Caco-2 (cell line): ENCODE measurements at regions not wholly inside any gene's neighbourhood (a gene's known extent, or its start where the extent isn't known, plus 50 kb on each side); places are given as distances from the start of the nearest gene placed in this dataset.

Experiments used
- BruUV-seq: library from RNA; stranded (reverse); fragments of 400-500 nt; replicated peaks from 2 replicates; lab custom pipeline; 2021; lab: Mats Ljungman, UMichigan
- CTCF ChIA-PET: fragments of 300-600 bp; sonication (Branson Sonifier 250); formaldehyde crosslinking; loops from one replicate; lab custom pipeline; 2022; ENCODE audit warnings: antibody characterized with exemption; lab: Charles Lee
- POLR2A ChIA-PET: fragments of 300-600 bp; sonication (Branson Sonifier 250); formaldehyde crosslinking; loops from one replicate; lab custom pipeline; 2022; ENCODE audit warnings: antibody characterized with exemption; lab: Charles Lee
- DNase-seq, 2 experiments: peaks; one replicate each; pipeline versions ENCODE4 v3.0.0 to v3.0.0-alpha.2; 2020 to 2022
- H3K27me3 ChIP-seq: replicated peaks from 2 replicates; pipeline ENCODE4 v1.6.0; 2011; ENCODE audit warnings: low read length; ENCODE audit not compliant: control insufficient read depth, insufficient read depth
- H3K36me3 ChIP-seq: 2 replicates; pipeline ENCODE4 v1.5.1; 2011; ENCODE audit warnings: low read length; ENCODE audit not compliant: control insufficient read depth, insufficient read depth
- H3K4me1 ChIP-seq: fragments of 250-450 bp; sonication (Bioruptor Pico); 2 replicates; pipeline ENCODE4 v1.5.1; 2020; ENCODE audit warnings: mild to moderate bottlenecking
- H3K4me3 ChIP-seq: 2 replicates; pipeline ENCODE4 v1.5.1; 2011; ENCODE audit warnings: low read depth, mild to moderate bottlenecking, control low read depth, low read length
- H3K9me3 ChIP-seq: fragments of 250-450 bp; sonication (Bioruptor Pico); 2 replicates; pipeline ENCODE4 v1.5.1; 2020; ENCODE audit warnings: mild to moderate bottlenecking, moderate library complexity
- H3K27ac Mint-ChIP-seq: one replicate; pipeline ENCODE4 v1.8.0; 2022; ENCODE audit warnings: mixed read lengths; ENCODE audit not compliant: unreplicated experiment
- H3K27me3 Mint-ChIP-seq: one replicate; pipeline ENCODE4 v1.8.0; 2022; ENCODE audit warnings: mixed read lengths; ENCODE audit not compliant: insufficient read depth, unreplicated experiment
- H3K36me3 Mint-ChIP-seq: one replicate; pipeline ENCODE4 v1.8.0; 2022; ENCODE audit warnings: mild to moderate bottlenecking, mixed read lengths; ENCODE audit not compliant: insufficient read depth, unreplicated experiment
- H3K4me1 Mint-ChIP-seq: one replicate; pipeline ENCODE4 v1.8.0; 2022; ENCODE audit warnings: low read depth, mixed read lengths; ENCODE audit not compliant: unreplicated experiment
- H3K4me3 Mint-ChIP-seq: one replicate; pipeline ENCODE4 v1.8.0; 2022; ENCODE audit warnings: mild to moderate bottlenecking, moderate library complexity, mixed read lengths; ENCODE audit not compliant: unreplicated experiment
- H3K9me3 Mint-ChIP-seq: one replicate; pipeline ENCODE4 v1.8.0; 2022; ENCODE audit warnings: mixed read lengths; ENCODE audit not compliant: unreplicated experiment
- intact Hi-C: fragments of 100-400 bp; cut with micrococcal nuclease; formaldehyde crosslinking; loops from one replicate; pipeline ENCODE4 v1.10.0; 2022; ENCODE audit not compliant: unreplicated experiment
- TF ChIP-seq, protein P1 (sequence below), 2 experiments: fragments of 200-600 bp in 1 of 2; IDR thresholded peaks; 1 replicate in 1 of 2; 2 replicates in 1 of 2; pipeline versions ENCODE4 v1.5.1 to v1.8.0; 2011 to 2022; ENCODE audit warnings: antibody characterized with exemption in 1 of 2, control low read depth in 1 of 2, inconsistent platforms in 1 of 2, low read depth in 1 of 2, low read length in 1 of 2, mild to moderate bottlenecking in 1 of 2, moderate library complexity in 1 of 2; ENCODE audit not compliant: insufficient read depth in 1 of 2, severe bottlenecking in 1 of 2, unreplicated experiment in 1 of 2

DNA sequence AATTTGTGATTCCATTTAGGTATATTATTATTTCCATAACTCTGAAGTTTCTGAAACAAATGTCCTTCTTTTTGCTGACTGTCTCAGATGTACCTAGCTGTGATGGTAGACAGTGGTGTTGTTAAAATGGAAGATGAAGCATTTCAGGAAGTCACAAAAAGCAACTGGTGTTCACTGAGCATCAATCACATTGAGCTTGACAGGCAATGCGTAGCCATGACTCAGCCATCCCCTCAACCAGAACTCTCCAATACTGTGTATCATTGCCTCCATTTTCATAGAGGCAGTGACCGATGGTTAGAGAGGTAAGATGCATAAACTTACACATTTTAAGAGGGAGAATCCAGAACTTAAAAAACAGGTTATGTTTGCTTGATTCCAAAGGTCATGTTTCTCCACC is 434.0 kb downstream of the INHBA start:
- no peak for DNase-seq
- H3K4me1 ChIP-seq, result 0 out of 2 replicates have a peak, but pooled peaks cover 4% of the 10 kb centered on the region
- Mint-ChIP-seq H3K4me1 (no peaks in the 10 kb centered on the region), H3K27me3 (no peaks in the 10 kb centered on the region), H3K9me3 (peaks cover 31% of the 10 kb centered on the region), H3K27ac (no peak overlapping the region), H3K36me3 (no peaks in the 10 kb centered on the region), H3K4me3 (no peak overlapping the region)
- H3K4me3 ChIP-seq, result no peak overlapping the region
- 0 out of 2 replicates have a peak, but pooled peaks cover 2% of the 10 kb centered on the region for H3K9me3 ChIP-seq
- ChIA-PET POLR2A (no interaction called here), CTCF (no interaction called here)
- TF ChIP-seq, protein P1, sequence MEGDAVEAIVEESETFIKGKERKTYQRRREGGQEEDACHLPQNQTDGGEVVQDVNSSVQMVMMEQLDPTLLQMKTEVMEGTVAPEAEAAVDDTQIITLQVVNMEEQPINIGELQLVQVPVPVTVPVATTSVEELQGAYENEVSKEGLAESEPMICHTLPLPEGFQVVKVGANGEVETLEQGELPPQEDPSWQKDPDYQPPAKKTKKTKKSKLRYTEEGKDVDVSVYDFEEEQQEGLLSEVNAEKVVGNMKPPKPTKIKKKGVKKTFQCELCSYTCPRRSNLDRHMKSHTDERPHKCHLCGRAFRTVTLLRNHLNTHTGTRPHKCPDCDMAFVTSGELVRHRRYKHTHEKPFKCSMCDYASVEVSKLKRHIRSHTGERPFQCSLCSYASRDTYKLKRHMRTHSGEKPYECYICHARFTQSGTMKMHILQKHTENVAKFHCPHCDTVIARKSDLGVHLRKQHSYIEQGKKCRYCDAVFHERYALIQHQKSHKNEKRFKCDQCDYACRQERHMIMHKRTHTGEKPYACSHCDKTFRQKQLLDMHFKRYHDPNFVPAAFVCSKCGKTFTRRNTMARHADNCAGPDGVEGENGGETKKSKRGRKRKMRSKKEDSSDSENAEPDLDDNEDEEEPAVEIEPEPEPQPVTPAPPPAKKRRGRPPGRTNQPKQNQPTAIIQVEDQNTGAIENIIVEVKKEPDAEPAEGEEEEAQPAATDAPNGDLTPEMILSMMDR (IDR thresholded peaks at IDR 0.05; ENCODE audit: insufficient read depth in 1 of 2, low read depth in 1 of 2, low read length in 1 of 2, severe bottlenecking in 1 of 2, unreplicated experiment in 1 of 2), result no peak
- BruUV-seq, result no TSS peak
- intact Hi-C loops, result no loop called here
- H3K36me3 ChIP-seq, result no peaks in the 10 kb centered on the region
- no peaks in the 10 kb centered on the region for H3K27me3 ChIP-seq

DNA sequence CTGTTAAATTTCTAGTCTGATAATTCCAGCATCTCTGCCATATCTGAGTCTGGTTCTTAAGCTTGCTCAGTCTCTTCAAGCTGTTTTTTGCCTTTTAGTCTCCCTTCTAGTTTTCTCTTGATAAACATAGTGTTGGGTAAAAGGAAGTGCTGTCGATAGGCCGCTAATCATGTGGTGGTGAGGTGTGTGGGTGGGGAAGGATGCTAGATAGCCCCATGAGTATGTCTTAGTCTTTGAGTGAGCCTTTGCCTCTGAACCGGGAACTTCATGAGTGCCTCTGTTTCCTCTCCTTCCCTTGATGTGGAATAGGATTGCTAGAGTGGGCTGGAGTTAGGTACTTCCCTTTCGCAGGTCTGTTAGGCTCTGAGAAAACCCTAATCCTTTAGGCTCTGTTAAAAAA is 441.8 kb downstream of the INHBA start:
- peaks cover 16% of the 10 kb centered on the region for H3K4me1 ChIP-seq
- H3K4me3 ChIP-seq, result no peak overlapping the region
- Mint-ChIP-seq H3K4me1 (peaks cover 8% of the 10 kb centered on the region), H3K9me3 (peaks cover 41% of the 10 kb centered on the region), H3K27me3 (no peaks in the 10 kb centered on the region), H3K27ac (peak overlapping the region; percentile 59), H3K36me3 (no peaks in the 10 kb centered on the region), H3K4me3 (no peak overlapping the region)
- H3K36me3 ChIP-seq, result no peaks in the 10 kb centered on the region
- 0 out of 2 replicates have a peak, but pooled peaks cover 4% of the 10 kb centered on the region for H3K9me3 ChIP-seq
- BruUV-seq, result no TSS peak
- no peaks in the 10 kb centered on the region for H3K27me3 ChIP-seq
- intact Hi-C loops, result no loop called here
- ChIA-PET POLR2A (no interaction called here), CTCF (no interaction called here)
- no peak for DNase-seq
- TF ChIP-seq, protein P1 (IDR thresholded peaks at IDR 0.05; ENCODE audit: insufficient read depth in 1 of 2, low read depth in 1 of 2, low read length in 1 of 2, severe bottlenecking in 1 of 2, unreplicated experiment in 1 of 2), result no peak

DNA sequence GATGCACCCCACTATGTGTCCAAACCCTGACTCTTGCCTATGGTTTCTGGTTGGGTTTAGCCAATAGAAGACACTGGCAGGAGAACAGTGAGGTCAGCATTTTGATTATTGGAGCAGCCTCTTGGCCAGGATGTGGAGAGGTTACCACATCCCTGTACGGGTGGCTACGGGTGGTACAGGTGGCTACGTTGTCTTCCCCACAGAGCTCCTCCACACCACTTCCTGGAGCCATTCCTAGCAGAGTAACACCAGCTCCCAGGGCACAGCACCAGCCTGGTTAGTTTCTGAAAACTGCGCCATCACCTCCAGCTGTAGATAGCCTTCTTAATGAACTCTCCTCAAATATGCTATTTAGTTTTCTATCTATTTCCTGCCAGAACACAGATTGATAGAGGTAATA is 445.2 kb downstream of the INHBA start:
- H3K27me3 Mint-ChIP-seq, result no peaks in the 10 kb centered on the region
- peaks cover 33% of the 10 kb centered on the region for H3K9me3 Mint-ChIP-seq
- H3K4me3 Mint-ChIP-seq, result no peak overlapping the region
- H3K36me3 Mint-ChIP-seq, result peaks cover 5% of the 10 kb centered on the region
- no peak overlapping the region for H3K27ac Mint-ChIP-seq
- H3K4me3 ChIP-seq, result no peak overlapping the region
- TF ChIP-seq, protein P1 (IDR thresholded peaks at IDR 0.05; ENCODE audit: insufficient read depth in 1 of 2, low read depth in 1 of 2, low read length in 1 of 2, severe bottlenecking in 1 of 2, unreplicated experiment in 1 of 2), result no peak
- H3K36me3 ChIP-seq, result no peaks in the 10 kb centered on the region
- BruUV-seq, result no TSS peak
- H3K27me3 ChIP-seq, result no peaks in the 10 kb centered on the region
- ChIA-PET CTCF (no interaction called here), POLR2A (no interaction called here)
- 0 out of 2 replicates have a peak, but pooled peaks cover 4% of the 10 kb centered on the region for H3K9me3 ChIP-seq
- H3K4me1 Mint-ChIP-seq, result peaks cover 33% of the 10 kb centered on the region
- intact Hi-C loops, result loop anchor here (2.0 kb wide), 1 partner anchor 15 kb away; no protein-coding TSS in a partner anchor
- peaks cover 17% of the 10 kb centered on the region for H3K4me1 ChIP-seq
- DNase-seq, result no peak
